ENCODE measurements at regions not wholly inside any gene's neighbourhood (a gene's known extent, or its start where the extent isn't known, plus 50 kb on each side); places are given as distances from the start of the nearest gene placed in this dataset.
"Not testable (repeated sequence)": the region's sequence is repeated elsewhere in the genome, so short reads cannot be mapped to it uniquely, and the experiment has no call there.

- not testable (repeated sequence) for H3K4me2 ChIP-seq (ENCODE audit: low read length, poor library complexity, severe bottlenecking); H2BK12ac ChIP-seq (ENCODE audit: low read length in 2 of 2); H3K9ac ChIP-seq (ENCODE audit: low read length); H2AK5ac ChIP-seq (ENCODE audit: low read length, severe bottlenecking); H2AFZ ChIP-seq (ENCODE audit: low read depth, low read length); DNase-seq; H3K36me3 ChIP-seq (ENCODE audit: control insufficient read depth in 1 of 2, insufficient read depth in 2 of 2, low read depth in 1 of 2, low read length in 2 of 2); H3K4me3 ChIP-seq (ENCODE audit: insufficient read depth in 1 of 2, low read depth in 1 of 2, low read length in 2 of 2); H3K27me3 ChIP-seq (ENCODE audit: control insufficient read depth in 1 of 2, insufficient read depth in 1 of 2, low read length in 2 of 2); H3K4me1 ChIP-seq (ENCODE audit: control insufficient read depth, insufficient read depth, low read depth, low read length); H3K18ac ChIP-seq (ENCODE audit: low read depth in 1 of 2, low read length in 2 of 2); H4K91ac ChIP-seq (ENCODE audit: low read length); H3K14ac ChIP-seq (ENCODE audit: low read length in 2 of 2); H3K4ac ChIP-seq (ENCODE audit: low read depth in 1 of 2, low read length in 2 of 2); H2BK5ac ChIP-seq (ENCODE audit: low read depth, low read length, poor library complexity, severe bottlenecking); H3K27ac ChIP-seq (ENCODE audit: low read length, poor library complexity, severe bottlenecking); H2BK15ac ChIP-seq (ENCODE audit: low read depth, poor library complexity, severe bottlenecking); H4K8ac ChIP-seq (ENCODE audit: low read length); H3K23ac ChIP-seq (ENCODE audit: low read length in 2 of 2); H2BK120ac ChIP-seq (ENCODE audit: low read depth, low read length); H3K79me1 ChIP-seq (replicated peaks; ENCODE audit: low read length, poor library complexity, severe bottlenecking)
- 96% methylated on average over 18 of the region's 20 CpGs for WGBS
- peaks cover 15% of the 10 kb centered on the region for H3K9me3 ChIP-seq (ENCODE audit: control insufficient read depth, low read length)
Observed at GRCh38 chr6:48983968-48984367, 479.1 kb downstream of the MMUT start.

- H3K9ac ChIP-seq (ENCODE audit: low read length) = no peak overlapping the region
- H3K36me3 ChIP-seq (ENCODE audit: control insufficient read depth in 1 of 2, insufficient read depth in 2 of 2, low read depth in 1 of 2, low read length in 2 of 2) = no peaks in the 10 kb centered on the region
- H3K27ac ChIP-seq (ENCODE audit: low read length, poor library complexity, severe bottlenecking) = no peak overlapping the region
- 95% methylated on average over 11 of the region's 17 CpGs for WGBS
- no peak overlapping the region for H2BK15ac ChIP-seq (ENCODE audit: low read depth, poor library complexity, severe bottlenecking)
- H3K79me1 ChIP-seq (replicated peaks; ENCODE audit: low read length, poor library complexity, severe bottlenecking) = no peaks in the 10 kb centered on the region
- no peak overlapping the region for H3K4ac ChIP-seq (ENCODE audit: low read depth in 1 of 2, low read length in 2 of 2)
- DNase-seq = no peak
- no peak overlapping the region for H2AFZ ChIP-seq (ENCODE audit: low read depth, low read length)
- H3K4me2 ChIP-seq (ENCODE audit: low read length, poor library complexity, severe bottlenecking) = no peak overlapping the region
- H3K27me3 ChIP-seq (ENCODE audit: control insufficient read depth in 1 of 2, insufficient read depth in 1 of 2, low read length in 2 of 2) = no peaks in the 10 kb centered on the region
- no peak overlapping the region for H4K8ac ChIP-seq (ENCODE audit: low read length)
- no peak overlapping the region for H3K18ac ChIP-seq (ENCODE audit: low read depth in 1 of 2, low read length in 2 of 2)
- H3K9me3 ChIP-seq (ENCODE audit: control insufficient read depth, low read length) = peaks cover 9% of the 10 kb centered on the region
- H3K14ac ChIP-seq (ENCODE audit: low read length in 2 of 2) = no peak overlapping the region
- H3K23ac ChIP-seq (ENCODE audit: low read length in 2 of 2) = no peak overlapping the region
- no peak overlapping the region for H2AK5ac ChIP-seq (ENCODE audit: low read length, severe bottlenecking)
- no peak overlapping the region for H2BK5ac ChIP-seq (ENCODE audit: low read depth, low read length, poor library complexity, severe bottlenecking)
- H2BK120ac ChIP-seq (ENCODE audit: low read depth, low read length) = no peak overlapping the region
- no peak overlapping the region for H2BK12ac ChIP-seq (ENCODE audit: low read length in 2 of 2)
- peaks cover 1% of the 10 kb centered on the region for H3K4me1 ChIP-seq (ENCODE audit: control insufficient read depth, insufficient read depth, low read depth, low read length)
- H4K91ac ChIP-seq (ENCODE audit: low read length) = no peak overlapping the region
- no peak overlapping the region for H3K4me3 ChIP-seq (ENCODE audit: insufficient read depth in 1 of 2, low read depth in 1 of 2, low read length in 2 of 2)
Observed at GRCh38 chr6:48983377-48983776, 479.7 kb downstream of the MMUT start.

DNA sequence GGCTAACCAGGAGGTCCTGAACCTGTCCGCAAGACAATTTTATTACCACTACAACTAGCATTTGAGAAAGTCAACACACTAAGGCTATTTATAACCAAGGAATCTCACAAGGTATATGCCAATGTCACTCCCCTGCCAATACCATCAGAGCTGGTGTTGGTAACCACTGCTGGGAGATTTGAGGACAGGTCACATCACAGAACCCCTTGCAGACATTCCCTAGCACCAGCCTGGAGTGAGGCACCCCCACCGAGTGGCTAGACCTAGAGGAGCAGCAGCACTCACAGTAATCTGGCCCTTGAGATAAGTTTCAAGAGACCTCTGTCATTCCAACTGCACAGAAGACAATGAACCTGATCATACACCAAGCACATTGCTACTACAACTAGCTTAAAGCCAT, 483.2 kb downstream of the MMUT start:
- Histone ChIP-seq H2BK5ac (ENCODE audit: low read depth, low read length, poor library complexity, severe bottlenecking) (no peak overlapping the region), H3K9me3 (ENCODE audit: control insufficient read depth, low read length) (no peaks in the 10 kb centered on the region), H3K27me3 (ENCODE audit: control insufficient read depth in 1 of 2, insufficient read depth in 1 of 2, low read length in 2 of 2) (no peaks in the 10 kb centered on the region), H2AFZ (ENCODE audit: low read depth, low read length) (no peak overlapping the region), H3K4me2 (ENCODE audit: low read length, poor library complexity, severe bottlenecking) (no peak overlapping the region), H3K9ac (ENCODE audit: low read length) (no peak overlapping the region), H3K23ac (ENCODE audit: low read length in 2 of 2) (no peak overlapping the region), H2BK120ac (ENCODE audit: low read depth, low read length) (no peak overlapping the region), H3K18ac (ENCODE audit: low read depth in 1 of 2, low read length in 2 of 2) (no peak overlapping the region), H3K79me1 (replicated peaks; ENCODE audit: low read length, poor library complexity, severe bottlenecking) (no peaks in the 10 kb centered on the region), H3K4me3 (ENCODE audit: insufficient read depth in 1 of 2, low read depth in 1 of 2, low read length in 2 of 2) (no peak overlapping the region), H2AK5ac (ENCODE audit: low read length, severe bottlenecking) (no peak overlapping the region), H4K91ac (ENCODE audit: low read length) (no peak overlapping the region), H2BK12ac (ENCODE audit: low read length in 2 of 2) (no peak overlapping the region), H2BK15ac (ENCODE audit: low read depth, poor library complexity, severe bottlenecking) (no peak overlapping the region), H3K4me1 (ENCODE audit: control insufficient read depth, insufficient read depth, low read depth, low read length) (peaks cover 1% of the 10 kb centered on the region), H3K4ac (ENCODE audit: low read depth in 1 of 2, low read length in 2 of 2) (no peak overlapping the region), H3K27ac (ENCODE audit: low read length, poor library complexity, severe bottlenecking) (no peak overlapping the region), H4K8ac (ENCODE audit: low read length) (no peak overlapping the region), H3K36me3 (ENCODE audit: control insufficient read depth in 1 of 2, insufficient read depth in 2 of 2, low read depth in 1 of 2, low read length in 2 of 2) (no peaks in the 10 kb centered on the region), H3K14ac (ENCODE audit: low read length in 2 of 2) (no peak overlapping the region)
- 73% methylated on average over 2 of the region's 2 CpGs for WGBS
- no peak for DNase-seq

DNA sequence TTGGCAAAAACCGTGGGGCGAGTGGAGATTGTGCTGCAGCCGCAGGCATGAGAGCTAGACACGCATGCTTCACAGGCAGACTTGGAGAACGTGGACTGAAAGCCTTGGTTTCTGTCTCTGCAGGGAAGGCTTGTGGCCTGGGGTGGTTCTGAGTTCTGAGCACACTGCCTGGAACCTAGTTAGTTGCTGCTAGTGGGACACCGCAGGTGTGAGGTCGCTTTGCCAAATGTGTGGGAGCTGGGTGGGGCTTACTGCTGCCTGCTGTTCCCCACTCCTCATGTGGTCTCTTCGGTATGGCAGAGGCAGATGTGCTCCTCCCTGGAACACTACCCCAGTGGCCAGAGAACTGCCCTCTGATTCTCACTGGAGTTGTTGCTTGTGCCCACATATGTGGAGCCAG, 484.0 kb downstream of the MMUT start:
- Histone ChIP-seq H2BK120ac (ENCODE audit: low read depth, low read length) (no peak overlapping the region), H4K91ac (ENCODE audit: low read length) (no peak overlapping the region), H3K9ac (ENCODE audit: low read length) (no peak overlapping the region), H3K18ac (ENCODE audit: low read depth in 1 of 2, low read length in 2 of 2) (no peak overlapping the region), H3K4ac (ENCODE audit: low read depth in 1 of 2, low read length in 2 of 2) (no peak overlapping the region), H3K27me3 (ENCODE audit: control insufficient read depth in 1 of 2, insufficient read depth in 1 of 2, low read length in 2 of 2) (no peaks in the 10 kb centered on the region), H2BK12ac (ENCODE audit: low read length in 2 of 2) (no peak overlapping the region), H3K4me1 (ENCODE audit: control insufficient read depth, insufficient read depth, low read depth, low read length) (peaks cover 1% of the 10 kb centered on the region), H3K23ac (ENCODE audit: low read length in 2 of 2) (no peak overlapping the region), H3K14ac (ENCODE audit: low read length in 2 of 2) (no peak overlapping the region), H3K4me2 (ENCODE audit: low read length, poor library complexity, severe bottlenecking) (no peak overlapping the region), H3K4me3 (ENCODE audit: insufficient read depth in 1 of 2, low read depth in 1 of 2, low read length in 2 of 2) (no peak overlapping the region), H3K36me3 (ENCODE audit: control insufficient read depth in 1 of 2, insufficient read depth in 2 of 2, low read depth in 1 of 2, low read length in 2 of 2) (no peaks in the 10 kb centered on the region), H2BK15ac (ENCODE audit: low read depth, poor library complexity, severe bottlenecking) (no peak overlapping the region), H3K79me1 (replicated peaks; ENCODE audit: low read length, poor library complexity, severe bottlenecking) (no peaks in the 10 kb centered on the region), H4K8ac (ENCODE audit: low read length) (peak overlapping the region; percentile 28), H2AFZ (ENCODE audit: low read depth, low read length) (no peak overlapping the region), H2AK5ac (ENCODE audit: low read length, severe bottlenecking) (no peak overlapping the region), H3K27ac (ENCODE audit: low read length, poor library complexity, severe bottlenecking) (no peak overlapping the region), H2BK5ac (ENCODE audit: low read depth, low read length, poor library complexity, severe bottlenecking) (no peak overlapping the region), H3K9me3 (ENCODE audit: control insufficient read depth, low read length) (no peaks in the 10 kb centered on the region)
- no peak for DNase-seq
- WGBS = 92% methylated on average over 8 of the region's 8 CpGs
